ENCODE measurements at regions not wholly inside any gene's neighbourhood (a gene's known extent, or its start where the extent isn't known, plus 50 kb on each side); places are given as distances from the start of the nearest gene placed in this dataset.

GRCh38 chr1:209390764-209391163 is 192.8 kb upstream of the CAMK1G start:
- no peak for DNase-seq

GRCh38 chr1:209391792-209392191 is 191.7 kb upstream of the CAMK1G start:
- DNase-seq = no peak

GRCh38 chr1:209395169-209395568 is 188.3 kb upstream of the CAMK1G start:
- no peak for DNase-seq

- DNase-seq = no peak
Observed at GRCh38 chr1:209397371-209397770, 186.1 kb upstream of the CAMK1G start.

GRCh38 chr1:209397910-209398309 is 185.6 kb upstream of the CAMK1G start:
- no peak for DNase-seq

- DNase-seq = no peak
Observed at GRCh38 chr1:209398313-209398991, 185.1 kb upstream of the CAMK1G start.

- no peak for DNase-seq
Observed at GRCh38 chr1:209399800-209400199, 183.7 kb upstream of the CAMK1G start.

GRCh38 chr1:209400351-209401220 is 182.9 kb upstream of the CAMK1G start:
- no peak for DNase-seq

GRCh38 chr1:209402697-209403096 is 180.8 kb upstream of the CAMK1G start:
- no peak for DNase-seq

- DNase-seq = no peak
Observed at GRCh38 chr1:209403921-209404320, 179.6 kb upstream of the CAMK1G start.

- no peak for DNase-seq
Observed at GRCh38 chr1:209404577-209404976, 178.9 kb upstream of the CAMK1G start.

GRCh38 chr1:209405183-209405814 is 178.2 kb upstream of the CAMK1G start:
- DNase-seq = no peak

- no peak for DNase-seq
Observed at GRCh38 chr1:209406168-209406567, 177.3 kb upstream of the CAMK1G start.

- no peak for DNase-seq
Observed at GRCh38 chr1:209406595-209406994, 176.9 kb upstream of the CAMK1G start.

- DNase-seq = no peak
Observed at GRCh38 chr1:209409780-209410179, 173.7 kb upstream of the CAMK1G start.

- DNase-seq = no peak
Observed at GRCh38 chr1:209411491-209411929, 172.0 kb upstream of the CAMK1G start.

GRCh38 chr1:209412036-209412435 is 171.5 kb upstream of the CAMK1G start:
- no peak for DNase-seq

GRCh38 chr1:209412566-209412965 is 170.9 kb upstream of the CAMK1G start:
- no peak for DNase-seq

- no peak for DNase-seq
Observed at GRCh38 chr1:209413062-209413461, 170.5 kb upstream of the CAMK1G start.

- DNase-seq = no peak
Observed at GRCh38 chr1:209414803-209415329, 168.6 kb upstream of the CAMK1G start.

- no peak for DNase-seq
Observed at GRCh38 chr1:209416039-209416438, 167.5 kb upstream of the CAMK1G start.

- no peak for DNase-seq
Observed at GRCh38 chr1:209416716-209417115, 166.8 kb upstream of the CAMK1G start.

- DNase-seq = no peak
Observed at GRCh38 chr1:209417761-209418160, 165.8 kb upstream of the CAMK1G start.

- no peak for DNase-seq
Observed at GRCh38 chr1:209420276-209420675, 163.2 kb upstream of the CAMK1G start.
